ELF-1 (cell line): ENCODE measurements at regions not wholly inside any gene's neighbourhood (a gene's known extent, or its start where the extent isn't known, plus 50 kb on each side); places are given as distances from the start of the nearest gene placed in this dataset.

ENCODE experiments used
- DNase-seq: peaks from one replicate; pipeline ENCODE4 v3.0.0-alpha.2; 2016; ENCODE audit warnings: low read depth, low spot score

GRCh38 chr14:83053022-83053710 is 1519.5 kb upstream of the SEL1L start:
- DNase-seq: no peak

GRCh38 chr14:83058068-83058467 is 1524.4 kb upstream of the SEL1L start:
- no peak for DNase-seq

- no peak for DNase-seq
These were observed 1538.3 kb upstream of the SEL1L start for GRCh38 chr14:83071888-83072501.

- DNase-seq: no peak
These were observed 1551.5 kb upstream of the SEL1L start for GRCh38 chr14:83085136-83085535.

GRCh38 chr14:83085725-83086124 is 1552.1 kb upstream of the SEL1L start:
- DNase-seq: no peak

GRCh38 chr14:83091991-83092956 is 1558.6 kb upstream of the SEL1L start:
- peak; percentile 27 for DNase-seq

- DNase-seq: no peak
These were observed 1562.4 kb upstream of the SEL1L start for GRCh38 chr14:83096092-83096491.

- no peak for DNase-seq
These were observed 1568.2 kb upstream of the SEL1L start for GRCh38 chr14:83101846-83102245.

- DNase-seq: no peak
These were observed 1584.4 kb upstream of the SEL1L start for GRCh38 chr14:83118029-83118428.

GRCh38 chr14:83120187-83120586 is 1586.5 kb upstream of the SEL1L start:
- DNase-seq: no peak

GRCh38 chr14:83126076-83126475 is 1592.4 kb upstream of the SEL1L start:
- DNase-seq: no peak

GRCh38 chr14:83128783-83129182 is 1595.1 kb upstream of the SEL1L start:
- DNase-seq: no peak

GRCh38 chr14:83129496-83129895 is 1595.8 kb upstream of the SEL1L start:
- DNase-seq: no peak

GRCh38 chr14:83133981-83134645 is 1600.5 kb upstream of the SEL1L start:
- no peak for DNase-seq

GRCh38 chr14:83140756-83141155 is 1607.1 kb upstream of the SEL1L start:
- no peak for DNase-seq

GRCh38 chr14:83147006-83147405 is 1613.4 kb upstream of the SEL1L start:
- no peak for DNase-seq

- no peak for DNase-seq
These were observed 1617.9 kb upstream of the SEL1L start for GRCh38 chr14:83151571-83151970.

- DNase-seq: no peak
These were observed 1619.4 kb upstream of the SEL1L start for GRCh38 chr14:83153081-83153480.

GRCh38 chr14:83162361-83162929 is 1628.8 kb upstream of the SEL1L start:
- DNase-seq: no peak

- DNase-seq: no peak
These were observed 1629.4 kb upstream of the SEL1L start for GRCh38 chr14:83163016-83163415.

- no peak for DNase-seq
These were observed 1630.4 kb upstream of the SEL1L start for GRCh38 chr14:83164016-83164415.
